ENCODE measurements at regions not wholly inside any gene's neighbourhood (a gene's known extent, or its start where the extent isn't known, plus 50 kb on each side); places are given as distances from the start of the nearest gene placed in this dataset.

- DNase-seq: no peak
Measured at GRCh38 chr13:112247471-112248405, 128.4 kb upstream of the SPACA7 start.

- DNase-seq: no peak
Measured at GRCh38 chr13:112248406-112248760, 127.8 kb upstream of the SPACA7 start.

- DNase-seq: peak; percentile 14
Measured at GRCh38 chr13:112248862-112249592, 127.1 kb upstream of the SPACA7 start.

- no peak for DNase-seq
Measured at GRCh38 chr13:112249644-112250610, 126.2 kb upstream of the SPACA7 start.

GRCh38 chr13:112250788-112251445, 125.2 kb upstream of the SPACA7 start:
- no peak for DNase-seq

GRCh38 chr13:112251930-112252585, 124.1 kb upstream of the SPACA7 start:
- DNase-seq: no peak

GRCh38 chr13:112252804-112253590, 123.2 kb upstream of the SPACA7 start:
- no peak for DNase-seq

- DNase-seq: no peak
Measured at GRCh38 chr13:112253631-112254030, 122.5 kb upstream of the SPACA7 start.

- DNase-seq: no peak
Measured at GRCh38 chr13:112254061-112254818, 121.9 kb upstream of the SPACA7 start.

- no peak for DNase-seq
Measured at GRCh38 chr13:112254900-112255299, 121.3 kb upstream of the SPACA7 start.

- no peak for DNase-seq
Measured at GRCh38 chr13:112255550-112256120, 120.5 kb upstream of the SPACA7 start.

- no peak for DNase-seq
Measured at GRCh38 chr13:112256716-112257494, 119.2 kb upstream of the SPACA7 start.

GRCh38 chr13:112259511-112259910, 116.6 kb upstream of the SPACA7 start:
- DNase-seq: no peak

GRCh38 chr13:112260108-112261055, 115.8 kb upstream of the SPACA7 start:
- DNase-seq: no peak

GRCh38 chr13:112261924-112262323, 114.2 kb upstream of the SPACA7 start:
- no peak for DNase-seq

GRCh38 chr13:112263152-112263551, 113.0 kb upstream of the SPACA7 start:
- no peak for DNase-seq

GRCh38 chr13:112267660-112268059, 108.5 kb upstream of the SPACA7 start:
- no peak for DNase-seq

- DNase-seq: no peak
Measured at GRCh38 chr13:112270951-112271350, 105.2 kb upstream of the SPACA7 start.
